ENCODE measurements at regions not wholly inside any gene's neighbourhood (a gene's known extent, or its start where the extent isn't known, plus 50 kb on each side); places are given as distances from the start of the nearest gene placed in this dataset.

DNA sequence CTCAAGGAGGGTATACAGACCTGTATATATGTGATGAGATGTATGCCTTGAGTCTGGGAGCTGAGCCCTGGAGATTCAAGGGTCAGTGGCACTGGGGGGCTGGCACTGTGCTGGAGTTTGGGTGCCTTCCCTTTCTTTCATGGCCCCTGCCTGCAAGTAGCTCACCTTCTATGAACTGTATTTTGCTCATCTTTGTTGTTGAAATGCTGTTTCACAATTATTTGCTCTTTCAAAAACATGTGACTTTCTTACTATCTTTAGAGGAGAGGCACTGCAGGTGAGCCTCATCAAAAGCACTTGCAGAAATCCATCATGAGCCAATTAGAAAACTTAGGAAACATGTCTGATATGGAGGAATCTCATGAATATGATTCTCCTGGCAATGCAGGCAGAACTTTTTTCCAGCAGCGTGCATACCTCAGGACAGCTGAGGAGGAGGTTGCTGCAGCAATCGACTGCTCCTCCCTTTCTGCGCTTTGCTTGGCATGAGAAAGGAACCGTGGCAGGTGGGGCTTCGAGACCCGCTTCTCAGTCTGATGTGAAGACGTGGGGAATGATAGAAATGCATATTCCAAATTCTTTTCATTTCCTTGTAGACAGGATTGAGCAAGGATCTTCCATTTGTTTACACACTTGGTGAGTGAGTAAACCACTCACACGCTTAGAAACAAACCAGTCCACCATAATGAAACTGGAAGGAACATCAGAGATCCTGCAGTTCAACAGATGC is 178.4 kb upstream of the E2F8 start:
- TF ChIP-seq, protein P1, sequence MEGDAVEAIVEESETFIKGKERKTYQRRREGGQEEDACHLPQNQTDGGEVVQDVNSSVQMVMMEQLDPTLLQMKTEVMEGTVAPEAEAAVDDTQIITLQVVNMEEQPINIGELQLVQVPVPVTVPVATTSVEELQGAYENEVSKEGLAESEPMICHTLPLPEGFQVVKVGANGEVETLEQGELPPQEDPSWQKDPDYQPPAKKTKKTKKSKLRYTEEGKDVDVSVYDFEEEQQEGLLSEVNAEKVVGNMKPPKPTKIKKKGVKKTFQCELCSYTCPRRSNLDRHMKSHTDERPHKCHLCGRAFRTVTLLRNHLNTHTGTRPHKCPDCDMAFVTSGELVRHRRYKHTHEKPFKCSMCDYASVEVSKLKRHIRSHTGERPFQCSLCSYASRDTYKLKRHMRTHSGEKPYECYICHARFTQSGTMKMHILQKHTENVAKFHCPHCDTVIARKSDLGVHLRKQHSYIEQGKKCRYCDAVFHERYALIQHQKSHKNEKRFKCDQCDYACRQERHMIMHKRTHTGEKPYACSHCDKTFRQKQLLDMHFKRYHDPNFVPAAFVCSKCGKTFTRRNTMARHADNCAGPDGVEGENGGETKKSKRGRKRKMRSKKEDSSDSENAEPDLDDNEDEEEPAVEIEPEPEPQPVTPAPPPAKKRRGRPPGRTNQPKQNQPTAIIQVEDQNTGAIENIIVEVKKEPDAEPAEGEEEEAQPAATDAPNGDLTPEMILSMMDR (IDR thresholded peaks at IDR 0.05) = no peak
- TF ChIP-seq POLR2AphosphoS5 (IDR thresholded peaks at IDR 0.05; ENCODE audit: low read depth, low read length) (no peak), TCF7L2 (IDR thresholded peaks at IDR 0.05; ENCODE audit: low read depth, low read length) (no peak), SIN3A (IDR thresholded peaks at IDR 0.05; ENCODE audit: borderline replicate concordance, insufficient read depth, low read depth, low read length) (no peak)
- TF ChIP-seq, protein P2, sequence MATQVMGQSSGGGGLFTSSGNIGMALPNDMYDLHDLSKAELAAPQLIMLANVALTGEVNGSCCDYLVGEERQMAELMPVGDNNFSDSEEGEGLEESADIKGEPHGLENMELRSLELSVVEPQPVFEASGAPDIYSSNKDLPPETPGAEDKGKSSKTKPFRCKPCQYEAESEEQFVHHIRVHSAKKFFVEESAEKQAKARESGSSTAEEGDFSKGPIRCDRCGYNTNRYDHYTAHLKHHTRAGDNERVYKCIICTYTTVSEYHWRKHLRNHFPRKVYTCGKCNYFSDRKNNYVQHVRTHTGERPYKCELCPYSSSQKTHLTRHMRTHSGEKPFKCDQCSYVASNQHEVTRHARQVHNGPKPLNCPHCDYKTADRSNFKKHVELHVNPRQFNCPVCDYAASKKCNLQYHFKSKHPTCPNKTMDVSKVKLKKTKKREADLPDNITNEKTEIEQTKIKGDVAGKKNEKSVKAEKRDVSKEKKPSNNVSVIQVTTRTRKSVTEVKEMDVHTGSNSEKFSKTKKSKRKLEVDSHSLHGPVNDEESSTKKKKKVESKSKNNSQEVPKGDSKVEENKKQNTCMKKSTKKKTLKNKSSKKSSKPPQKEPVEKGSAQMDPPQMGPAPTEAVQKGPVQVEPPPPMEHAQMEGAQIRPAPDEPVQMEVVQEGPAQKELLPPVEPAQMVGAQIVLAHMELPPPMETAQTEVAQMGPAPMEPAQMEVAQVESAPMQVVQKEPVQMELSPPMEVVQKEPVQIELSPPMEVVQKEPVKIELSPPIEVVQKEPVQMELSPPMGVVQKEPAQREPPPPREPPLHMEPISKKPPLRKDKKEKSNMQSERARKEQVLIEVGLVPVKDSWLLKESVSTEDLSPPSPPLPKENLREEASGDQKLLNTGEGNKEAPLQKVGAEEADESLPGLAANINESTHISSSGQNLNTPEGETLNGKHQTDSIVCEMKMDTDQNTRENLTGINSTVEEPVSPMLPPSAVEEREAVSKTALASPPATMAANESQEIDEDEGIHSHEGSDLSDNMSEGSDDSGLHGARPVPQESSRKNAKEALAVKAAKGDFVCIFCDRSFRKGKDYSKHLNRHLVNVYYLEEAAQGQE (IDR thresholded peaks at IDR 0.05; ENCODE audit: insufficient read depth in 1 of 2, low read depth in 2 of 2, low read length in 1 of 2) = no peak
